ENCODE measurements at regions not wholly inside any gene's neighbourhood (a gene's known extent, or its start where the extent isn't known, plus 50 kb on each side); places are given as distances from the start of the nearest gene placed in this dataset.

GRCh38 chr11:116610190-116610589, 162.6 kb downstream of the BUD13 start:
- TF ChIP-seq CTCF (IDR thresholded peaks at IDR 0.05) (no peak), ZFX (IDR thresholded peaks at IDR 0.05; ENCODE audit: borderline replicate concordance) (no peak)

All from 22Rv1 (cell line).